Panc1 (cell line): ENCODE measurements at regions not wholly inside any gene's neighbourhood (a gene's known extent, or its start where the extent isn't known, plus 50 kb on each side); places are given as distances from the start of the nearest gene placed in this dataset.

ENCODE experiments used
- ATAC-seq: fragments of 200-7000 bp; cut with Tn5 transposase; 2 replicates; pipeline ENCODE4 v1.9.1; 2020; ENCODE audit warnings: mild to moderate bottlenecking, moderate library complexity
- BruUV-seq: library from RNA; stranded (reverse); fragments of 400-500 nt; replicated peaks from 2 replicates; lab custom pipeline; 2021; lab: Mats Ljungman, UMichigan
- CTCF ChIA-PET: fragments of 300-600 bp; sonication (Branson Sonifier 250); formaldehyde crosslinking; loops from one replicate; lab custom pipeline; 2022; ENCODE audit warnings: antibody characterized with exemption; lab: Charles Lee
- POLR2A ChIA-PET: fragments of 300-600 bp; sonication (Branson Sonifier 250); formaldehyde crosslinking; loops from one replicate; lab custom pipeline; 2022; ENCODE audit warnings: antibody characterized with exemption; lab: Charles Lee
- DNase-seq: peaks from one replicate; pipeline ENCODE4 v3.0.0-alpha.2; 2010; ENCODE audit warnings: low read depth, low spot score
- H3K27ac ChIP-seq: 2 replicates; pipeline ENCODE4 v1.5.1; 2011; ENCODE audit warnings: mild to moderate bottlenecking, low read length, inconsistent platforms
- H3K27me3 ChIP-seq: fragments of 200-500 bp; sonication (Bioruptor generic); 2 replicates; pipeline ENCODE4 v1.6.0; 2014; ENCODE audit warnings: low read length, inconsistent platforms; ENCODE audit not compliant: control insufficient read depth, insufficient read depth
- H3K36me3 ChIP-seq: fragments of 200-500 bp; sonication (Bioruptor generic); 2 replicates; pipeline ENCODE4 v1.5.1; 2014; ENCODE audit warnings: inconsistent platforms, mild to moderate bottlenecking, low read length, moderate library complexity; ENCODE audit not compliant: control insufficient read depth, insufficient read depth
- H3K4me1 ChIP-seq: 2 replicates; pipeline ENCODE4 v1.5.1; 2011; ENCODE audit warnings: inconsistent platforms, mild to moderate bottlenecking, low read length, moderate library complexity; ENCODE audit not compliant: control insufficient read depth, insufficient read depth
- H3K4me3 ChIP-seq, 2 experiments: 2 replicates each; pipeline ENCODE4 v1.5.1; 2011 to 2012; ENCODE audit warnings: low read depth in 2 of 2, low read length in 2 of 2, mild to moderate bottlenecking in 2 of 2, inconsistent platforms in 1 of 2, moderate library complexity in 1 of 2
- H3K9me3 ChIP-seq: fragments of 200-500 bp; sonication (Bioruptor generic); 2 replicates; pipeline ENCODE4 v1.5.1; 2014; ENCODE audit warnings: low read depth, mild to moderate bottlenecking, inconsistent platforms, low read length, moderate library complexity; ENCODE audit not compliant: control insufficient read depth, insufficient read depth
- CTCF ChIP-seq: fragments of 450-650 bp; IDR thresholded peaks from 2 replicates; pipeline ENCODE4 v1.5.1; 2017; ENCODE audit warnings: mild to moderate bottlenecking
- POLR2AphosphoS5 ChIP-seq: IDR thresholded peaks from 2 replicates; pipeline ENCODE4 v1.6.1; 2012; ENCODE audit warnings: mild to moderate bottlenecking, low read depth, low read length, moderate library complexity
- SIN3A ChIP-seq: IDR thresholded peaks from 2 replicates; pipeline ENCODE4 v1.6.1; 2012; ENCODE audit warnings: low read depth, mild to moderate bottlenecking, low read length, moderate library complexity, borderline replicate concordance; ENCODE audit not compliant: insufficient read depth
- TCF7L2 ChIP-seq: IDR thresholded peaks from 2 replicates; pipeline ENCODE4 v1.6.1; 2011; ENCODE audit warnings: mild to moderate bottlenecking, low read depth, low read length, inconsistent platforms
- in situ Hi-C: cut with HindIII; loops from 2 replicates; pipeline ENCODE4 v1.10.0; 2016; ENCODE audit warnings: low sequenced_read_pairs, low pct_unique_long_range_greater_than_20kb
- intact Hi-C: fragments of 100-400 bp; cut with micrococcal nuclease; formaldehyde crosslinking; loops from one replicate; pipeline ENCODE4 v1.10.0; 2022; ENCODE audit not compliant: unreplicated experiment
- TF ChIP-seq, protein P1 (sequence below), 2 experiments: IDR thresholded peaks; 2 replicates each; pipeline ENCODE4 v1.6.1; 2011 to 2012; ENCODE audit warnings: low read depth in 2 of 2, control low read depth in 1 of 2, low read length in 1 of 2, mild to moderate bottlenecking in 1 of 2, moderate library complexity in 1 of 2; ENCODE audit not compliant: insufficient read depth in 1 of 2

DNA sequence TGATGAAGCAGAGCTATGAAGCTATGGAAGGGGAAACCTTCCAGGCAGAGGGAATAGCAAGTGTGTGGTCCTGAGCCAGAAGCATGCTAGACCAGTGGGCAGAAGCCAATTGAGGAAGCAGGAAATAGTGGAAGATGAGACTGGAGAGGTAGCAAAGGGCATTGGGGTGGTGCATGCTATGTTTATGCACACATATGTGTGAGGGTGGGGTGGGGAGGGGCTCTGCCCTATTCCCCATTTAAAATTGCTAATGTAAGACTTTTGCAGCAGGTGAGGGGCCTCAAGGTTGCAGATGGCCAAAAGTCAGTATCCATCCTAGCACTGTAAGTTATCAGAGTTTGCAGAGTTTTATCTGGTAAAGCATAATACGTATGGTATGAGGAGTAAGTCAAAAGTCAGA lies 626.6 kb upstream of the KIRREL3 start:
- TF ChIP-seq POLR2AphosphoS5 (no peak), TCF7L2 (no peak), CTCF (no peak), SIN3A (no peak)
- TF ChIP-seq, protein P1, sequence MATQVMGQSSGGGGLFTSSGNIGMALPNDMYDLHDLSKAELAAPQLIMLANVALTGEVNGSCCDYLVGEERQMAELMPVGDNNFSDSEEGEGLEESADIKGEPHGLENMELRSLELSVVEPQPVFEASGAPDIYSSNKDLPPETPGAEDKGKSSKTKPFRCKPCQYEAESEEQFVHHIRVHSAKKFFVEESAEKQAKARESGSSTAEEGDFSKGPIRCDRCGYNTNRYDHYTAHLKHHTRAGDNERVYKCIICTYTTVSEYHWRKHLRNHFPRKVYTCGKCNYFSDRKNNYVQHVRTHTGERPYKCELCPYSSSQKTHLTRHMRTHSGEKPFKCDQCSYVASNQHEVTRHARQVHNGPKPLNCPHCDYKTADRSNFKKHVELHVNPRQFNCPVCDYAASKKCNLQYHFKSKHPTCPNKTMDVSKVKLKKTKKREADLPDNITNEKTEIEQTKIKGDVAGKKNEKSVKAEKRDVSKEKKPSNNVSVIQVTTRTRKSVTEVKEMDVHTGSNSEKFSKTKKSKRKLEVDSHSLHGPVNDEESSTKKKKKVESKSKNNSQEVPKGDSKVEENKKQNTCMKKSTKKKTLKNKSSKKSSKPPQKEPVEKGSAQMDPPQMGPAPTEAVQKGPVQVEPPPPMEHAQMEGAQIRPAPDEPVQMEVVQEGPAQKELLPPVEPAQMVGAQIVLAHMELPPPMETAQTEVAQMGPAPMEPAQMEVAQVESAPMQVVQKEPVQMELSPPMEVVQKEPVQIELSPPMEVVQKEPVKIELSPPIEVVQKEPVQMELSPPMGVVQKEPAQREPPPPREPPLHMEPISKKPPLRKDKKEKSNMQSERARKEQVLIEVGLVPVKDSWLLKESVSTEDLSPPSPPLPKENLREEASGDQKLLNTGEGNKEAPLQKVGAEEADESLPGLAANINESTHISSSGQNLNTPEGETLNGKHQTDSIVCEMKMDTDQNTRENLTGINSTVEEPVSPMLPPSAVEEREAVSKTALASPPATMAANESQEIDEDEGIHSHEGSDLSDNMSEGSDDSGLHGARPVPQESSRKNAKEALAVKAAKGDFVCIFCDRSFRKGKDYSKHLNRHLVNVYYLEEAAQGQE (IDR thresholded peaks at IDR 0.05; ENCODE audit: insufficient read depth in 1 of 2, low read depth in 2 of 2, low read length in 1 of 2) = no peak
- intact Hi-C loops = no loop called here
- DNase-seq (no peak), ATAC-seq (no peak)
- BruUV-seq = no TSS peak
- in situ Hi-C loops = no loop called here
- POLR2A ChIA-PET = no interaction called here
- no peaks in the 10 kb centered on the region for H3K27me3 ChIP-seq
- CTCF ChIA-PET = no interaction called here
- H3K4me3 ChIP-seq = no peak overlapping the region
- H3K4me1 ChIP-seq = no peaks in the 10 kb centered on the region
- no peaks in the 10 kb centered on the region for H3K9me3 ChIP-seq
- no peaks in the 10 kb centered on the region for H3K36me3 ChIP-seq
- no peak overlapping the region for H3K27ac ChIP-seq

DNA sequence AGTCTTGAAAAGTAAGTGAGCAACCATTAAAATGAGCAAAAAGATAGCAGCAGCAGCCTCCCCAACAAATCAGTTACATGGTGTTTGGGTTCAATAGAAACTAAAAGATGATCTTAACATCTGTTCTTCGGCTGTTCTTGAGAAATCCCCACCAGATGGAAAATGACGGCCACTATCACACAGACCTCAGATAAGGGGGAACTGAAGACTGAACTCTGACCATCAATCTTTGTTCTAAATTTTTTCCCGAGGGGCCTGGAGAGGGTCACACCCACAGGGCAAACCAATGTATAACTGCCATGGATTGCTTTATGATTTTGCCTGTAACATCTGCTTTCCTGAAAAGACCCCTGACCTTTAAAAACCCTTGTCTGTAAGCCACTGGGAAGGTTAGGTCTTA lies 624.8 kb upstream of the KIRREL3 start:
- TF ChIP-seq CTCF (no peak), TCF7L2 (no peak), POLR2AphosphoS5 (no peak), SIN3A (no peak)
- TF ChIP-seq, protein P1 (IDR thresholded peaks at IDR 0.05; ENCODE audit: insufficient read depth in 1 of 2, low read depth in 2 of 2, low read length in 1 of 2) = no peak
- in situ Hi-C loops (no loop called here), intact Hi-C loops (no loop called here)
- no peaks in the 10 kb centered on the region for H3K27me3 ChIP-seq
- ATAC-seq (no peak), DNase-seq (no peak)
- no peak overlapping the region for H3K4me3 ChIP-seq
- BruUV-seq = no TSS peak
- H3K4me1 ChIP-seq = no peaks in the 10 kb centered on the region
- POLR2A ChIA-PET = no interaction called here
- CTCF ChIA-PET = no interaction called here
- no peaks in the 10 kb centered on the region for H3K36me3 ChIP-seq
- H3K27ac ChIP-seq = no peak overlapping the region
- no peaks in the 10 kb centered on the region for H3K9me3 ChIP-seq
